ENCODE measurements at regions not wholly inside any gene's neighbourhood (a gene's known extent, or its start where the extent isn't known, plus 50 kb on each side); places are given as distances from the start of the nearest gene placed in this dataset.

- no peak for DNase-seq (ENCODE audit: extremely low spot score, unreplicated experiment)
- no peak overlapping the region for H3K4me3 Mint-ChIP-seq (ENCODE audit: unreplicated experiment)
- no peak overlapping the region for H3K27ac Mint-ChIP-seq (ENCODE audit: unreplicated experiment)
- H3K36me3 Mint-ChIP-seq (ENCODE audit: unreplicated experiment) = no peaks in the 10 kb centered on the region
- no peaks in the 10 kb centered on the region for H3K4me1 Mint-ChIP-seq (ENCODE audit: unreplicated experiment)
- H3K27me3 Mint-ChIP-seq (ENCODE audit: unreplicated experiment) = no peaks in the 10 kb centered on the region
- no peak for TF ChIP-seq CTCF (IDR thresholded peaks at IDR 0.05)
- peaks cover 10% of the 10 kb centered on the region for H3K9me3 Mint-ChIP-seq (ENCODE audit: unreplicated experiment)
Measured at GRCh38 chr14:87799400-87799799, 193.6 kb downstream of the GALC start.

GRCh38 chr14:87797001-87797400, 196.0 kb downstream of the GALC start:
- Mint-ChIP-seq H3K27me3 (ENCODE audit: unreplicated experiment) (no peaks in the 10 kb centered on the region), H3K9me3 (ENCODE audit: unreplicated experiment) (peaks cover 17% of the 10 kb centered on the region), H3K4me3 (ENCODE audit: unreplicated experiment) (no peak overlapping the region), H3K27ac (ENCODE audit: unreplicated experiment) (no peak overlapping the region), H3K4me1 (ENCODE audit: unreplicated experiment) (no peaks in the 10 kb centered on the region), H3K36me3 (ENCODE audit: unreplicated experiment) (no peaks in the 10 kb centered on the region)
- no peak for TF ChIP-seq CTCF (IDR thresholded peaks at IDR 0.05)
- no peak for DNase-seq (ENCODE audit: extremely low spot score, unreplicated experiment)

- Mint-ChIP-seq H3K9me3 (ENCODE audit: unreplicated experiment) (peaks cover 26% of the 10 kb centered on the region), H3K27me3 (ENCODE audit: unreplicated experiment) (no peaks in the 10 kb centered on the region), H3K4me3 (ENCODE audit: unreplicated experiment) (no peak overlapping the region), H3K36me3 (ENCODE audit: unreplicated experiment) (no peaks in the 10 kb centered on the region), H3K27ac (ENCODE audit: unreplicated experiment) (no peak overlapping the region), H3K4me1 (ENCODE audit: unreplicated experiment) (no peaks in the 10 kb centered on the region)
- DNase-seq (ENCODE audit: extremely low spot score, unreplicated experiment) = no peak
- TF ChIP-seq CTCF (IDR thresholded peaks at IDR 0.05) = no peak
Measured at GRCh38 chr14:87794561-87794960, 198.4 kb downstream of the GALC start.

- Mint-ChIP-seq H3K9me3 (ENCODE audit: unreplicated experiment) (peaks cover 19% of the 10 kb centered on the region), H3K27ac (ENCODE audit: unreplicated experiment) (no peak overlapping the region), H3K36me3 (ENCODE audit: unreplicated experiment) (no peaks in the 10 kb centered on the region), H3K4me3 (ENCODE audit: unreplicated experiment) (no peak overlapping the region), H3K4me1 (ENCODE audit: unreplicated experiment) (no peaks in the 10 kb centered on the region), H3K27me3 (ENCODE audit: unreplicated experiment) (no peaks in the 10 kb centered on the region)
- DNase-seq (ENCODE audit: extremely low spot score, unreplicated experiment) = no peak
- no peak for TF ChIP-seq CTCF (IDR thresholded peaks at IDR 0.05)
Measured at GRCh38 chr14:87785897-87786296, 207.1 kb downstream of the GALC start.

GRCh38 chr14:87784386-87784785, 208.6 kb downstream of the GALC start:
- H3K4me1 Mint-ChIP-seq (ENCODE audit: unreplicated experiment) = no peaks in the 10 kb centered on the region
- H3K9me3 Mint-ChIP-seq (ENCODE audit: unreplicated experiment) = peaks cover 8% of the 10 kb centered on the region
- H3K36me3 Mint-ChIP-seq (ENCODE audit: unreplicated experiment) = no peaks in the 10 kb centered on the region
- DNase-seq (ENCODE audit: extremely low spot score, unreplicated experiment) = no peak
- no peaks in the 10 kb centered on the region for H3K27me3 Mint-ChIP-seq (ENCODE audit: unreplicated experiment)
- no peak overlapping the region for H3K27ac Mint-ChIP-seq (ENCODE audit: unreplicated experiment)
- H3K4me3 Mint-ChIP-seq (ENCODE audit: unreplicated experiment) = no peak overlapping the region
- TF ChIP-seq CTCF (IDR thresholded peaks at IDR 0.05) = no peak

Data from osteocyte (in vitro differentiated cells).